GM18867 (cell line): ENCODE measurements at regions not wholly inside any gene's neighbourhood (a gene's known extent, or its start where the extent isn't known, plus 50 kb on each side); places are given as distances from the start of the nearest gene placed in this dataset.
"Not testable (repeated sequence)": the region's sequence is repeated elsewhere in the genome, so short reads cannot be mapped to it uniquely, and the experiment has no call there.

Experiments
- ATAC-seq: cut with Tn5 transposase; IDR thresholded peaks from one replicate; pipeline ENCODE4 v1.9.1; 2021; ENCODE audit warnings: mild to moderate bottlenecking, moderate library complexity; ENCODE audit not compliant: unreplicated experiment

DNA sequence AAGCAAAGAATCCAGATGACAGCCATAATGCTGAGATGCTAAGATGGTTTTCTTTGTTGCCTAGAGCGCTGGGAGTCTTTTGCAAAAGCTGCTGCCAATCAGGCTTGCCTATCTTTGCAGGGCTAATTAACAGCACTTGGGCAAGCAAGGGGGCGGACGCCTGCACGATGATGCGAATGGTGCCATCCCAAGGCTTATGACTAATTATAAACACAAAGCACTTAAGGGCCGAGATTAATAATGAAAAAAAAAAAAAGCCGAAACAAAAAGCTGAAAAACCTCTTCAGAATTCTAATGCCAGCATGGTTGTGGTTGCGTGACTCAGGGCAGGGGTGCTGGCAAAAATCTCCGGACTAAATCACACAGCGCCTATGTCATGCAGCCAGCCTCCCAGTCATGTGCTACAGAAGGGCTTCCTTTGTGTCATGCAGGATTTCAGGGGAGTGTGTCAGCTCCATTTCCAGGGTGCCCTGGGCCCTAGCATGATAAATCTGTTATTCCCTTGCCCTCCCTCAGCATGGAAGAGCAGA, 185.0 kb upstream of the ANKRD28 start:
- ATAC-seq = no peak

DNA sequence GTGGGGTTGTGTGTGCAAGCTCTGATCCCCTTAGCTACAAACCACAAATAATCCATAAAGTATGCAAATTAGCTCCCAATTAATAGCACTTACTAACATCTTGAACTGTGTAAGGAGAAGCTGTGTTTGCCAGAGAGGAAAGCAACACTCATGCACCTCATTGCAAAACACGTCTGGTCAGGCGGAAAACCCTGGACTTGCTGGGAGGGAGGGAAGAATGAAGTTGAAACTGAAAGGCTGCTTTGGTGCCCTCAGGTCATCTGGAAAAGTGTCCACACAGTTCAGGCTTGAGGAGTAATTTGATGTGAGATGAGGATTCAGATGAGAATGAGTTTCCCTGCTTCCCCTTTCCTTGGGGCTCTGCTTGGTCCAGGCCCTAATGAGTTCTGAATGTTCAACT, 185.5 kb upstream of the ANKRD28 start:
- ATAC-seq = no peak

DNA sequence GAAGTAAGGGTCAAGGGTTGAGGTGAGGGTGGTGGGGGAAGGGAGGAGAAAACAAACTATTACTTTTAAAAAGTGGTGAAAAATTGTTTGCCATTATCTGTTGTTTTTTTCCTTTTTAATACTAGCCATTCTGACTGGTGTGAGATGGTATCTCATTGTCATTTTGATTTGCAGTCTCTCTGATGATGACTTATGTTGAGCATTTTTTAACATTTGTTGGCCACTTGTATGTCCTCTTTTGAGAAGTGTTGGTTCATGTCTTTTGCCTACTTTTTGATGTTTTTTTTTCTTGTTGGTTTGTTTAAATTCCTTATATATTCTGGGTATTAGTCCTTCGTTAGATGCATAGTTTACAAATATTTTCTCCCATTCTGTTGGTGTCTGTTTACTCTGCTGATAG, 185.9 kb upstream of the ANKRD28 start:
- ATAC-seq = no peak

DNA sequence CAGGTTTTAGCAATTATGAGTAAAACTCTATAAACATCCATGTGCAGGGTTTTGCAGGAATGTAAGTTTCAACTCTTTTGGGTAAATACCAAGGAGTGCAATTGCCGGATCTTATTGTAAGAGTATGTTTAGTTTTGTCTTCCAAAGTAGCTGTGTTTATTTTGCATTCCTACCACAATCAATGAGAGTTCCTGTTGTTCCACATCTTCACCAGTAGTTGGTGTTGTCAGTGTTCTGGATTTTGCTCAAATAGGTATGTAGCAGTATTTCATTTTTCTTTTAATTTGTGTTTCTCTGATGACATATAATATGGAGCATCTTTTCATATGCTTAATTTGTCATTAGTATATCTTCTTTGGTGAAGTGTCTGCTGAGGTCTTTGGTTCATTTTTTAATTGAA, 185.1 kb upstream of the GALNT15 start:
- ATAC-seq = no peak

DNA sequence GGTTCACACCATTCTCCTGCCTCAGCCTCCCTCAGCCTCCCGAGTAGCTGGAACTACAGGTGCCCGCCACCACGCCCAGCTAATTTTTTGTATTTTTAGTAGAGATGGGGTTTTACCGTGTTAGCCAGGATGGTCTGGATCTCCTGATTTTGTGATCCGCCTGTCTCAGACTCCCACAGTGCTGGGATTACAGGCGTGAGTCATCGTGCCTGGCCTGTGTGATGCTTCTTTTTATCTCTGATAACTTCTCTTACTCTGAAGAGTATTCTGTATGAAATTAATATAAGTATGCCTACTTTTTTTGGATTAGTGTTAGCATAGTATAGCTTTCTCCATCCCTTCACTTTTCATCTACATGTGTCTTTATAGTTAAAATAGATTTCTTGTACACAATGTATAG, 180.8 kb upstream of the GALNT15 start:
- not testable (repeated sequence) for ATAC-seq

DNA sequence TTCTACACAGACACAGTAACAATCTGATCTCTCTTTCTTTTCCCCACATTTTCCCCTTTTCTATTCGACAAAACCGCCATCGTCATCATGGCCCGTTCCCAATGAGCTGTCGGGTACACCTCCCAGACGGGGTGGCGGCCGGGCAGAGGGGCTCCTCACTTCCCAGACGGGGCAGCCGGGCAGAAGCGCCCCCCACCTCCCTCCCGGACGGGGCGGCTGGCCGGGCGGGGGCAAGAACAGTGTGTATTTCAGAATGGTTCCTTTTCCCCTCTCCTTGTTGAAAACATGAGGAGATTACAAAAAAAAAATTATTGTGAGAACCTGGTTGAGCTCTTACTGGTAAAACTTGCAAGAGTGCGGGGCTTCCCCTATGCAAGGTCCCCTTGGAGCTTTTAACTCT, 178.0 kb upstream of the GALNT15 start:
- not testable (repeated sequence) for ATAC-seq

DNA sequence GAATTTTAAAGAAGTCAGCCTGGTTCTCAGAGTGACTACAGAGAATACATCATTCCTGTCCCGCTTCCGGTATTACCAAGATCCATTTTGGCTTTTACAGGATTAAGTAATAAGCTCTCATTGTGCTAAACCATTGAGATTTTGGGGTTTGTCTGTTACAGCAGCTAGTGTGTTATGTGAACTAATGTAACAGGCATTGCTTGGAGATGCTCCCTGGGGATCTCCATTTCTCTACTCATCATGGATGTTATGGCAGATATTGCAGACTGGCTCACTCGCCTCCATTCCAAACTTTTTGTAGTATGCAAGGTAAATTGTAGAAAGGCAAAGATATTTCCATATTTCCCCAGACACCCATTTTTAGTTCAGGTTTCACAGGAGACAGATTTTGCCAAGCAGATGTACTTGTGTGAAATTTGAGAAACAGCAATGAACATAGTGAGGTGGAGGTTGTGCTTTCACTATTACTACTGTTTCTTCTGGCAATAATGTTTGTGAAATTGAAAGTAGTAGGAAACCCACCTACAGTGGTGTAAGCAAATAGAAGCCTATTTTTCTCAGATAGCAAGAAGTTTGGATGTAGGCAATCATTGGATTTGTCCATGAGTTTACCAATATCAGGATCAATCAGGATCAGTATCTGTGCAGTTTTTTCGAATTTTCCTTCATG, 177.1 kb upstream of the GALNT15 start:
- peak; percentile 90 for ATAC-seq

DNA sequence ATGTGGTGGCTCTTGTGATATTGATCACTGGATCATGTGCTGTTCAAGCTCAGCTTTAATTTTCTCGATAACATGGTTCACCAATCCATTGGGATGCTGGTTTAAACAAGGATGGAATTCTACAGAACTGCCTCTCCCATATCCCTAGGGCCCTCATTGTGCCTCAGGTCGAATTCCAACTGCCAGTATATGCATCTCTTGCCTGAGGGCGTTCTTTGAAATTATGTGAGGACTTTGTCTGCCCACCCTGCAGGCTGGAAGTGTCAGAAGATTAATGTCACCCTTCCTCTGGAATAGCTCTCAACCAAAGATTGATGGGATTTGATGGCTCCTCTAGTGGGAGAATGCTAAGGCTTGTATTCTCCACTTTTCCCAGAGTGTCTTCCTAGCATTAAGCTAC, 175.6 kb upstream of the GALNT15 start:
- ATAC-seq = no peak

DNA sequence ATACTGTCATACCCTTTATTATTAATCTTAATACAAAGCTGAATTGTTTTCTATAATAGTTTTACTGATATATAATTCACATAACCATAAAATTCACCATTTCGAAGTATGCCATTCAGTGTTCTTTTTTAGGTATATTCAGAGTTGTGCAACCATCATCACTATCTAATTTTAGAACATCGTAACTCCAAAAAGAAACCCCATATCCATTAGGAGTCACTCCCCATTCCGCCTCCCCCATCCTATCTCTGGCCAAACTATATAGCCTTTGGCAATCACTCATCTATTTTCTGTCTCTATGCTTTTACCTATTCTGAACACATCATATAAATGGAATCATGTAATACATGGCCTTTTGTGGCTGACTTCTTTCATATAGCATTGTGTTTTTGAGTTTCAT, 169.7 kb upstream of the GALNT15 start:
- ATAC-seq = no peak

DNA sequence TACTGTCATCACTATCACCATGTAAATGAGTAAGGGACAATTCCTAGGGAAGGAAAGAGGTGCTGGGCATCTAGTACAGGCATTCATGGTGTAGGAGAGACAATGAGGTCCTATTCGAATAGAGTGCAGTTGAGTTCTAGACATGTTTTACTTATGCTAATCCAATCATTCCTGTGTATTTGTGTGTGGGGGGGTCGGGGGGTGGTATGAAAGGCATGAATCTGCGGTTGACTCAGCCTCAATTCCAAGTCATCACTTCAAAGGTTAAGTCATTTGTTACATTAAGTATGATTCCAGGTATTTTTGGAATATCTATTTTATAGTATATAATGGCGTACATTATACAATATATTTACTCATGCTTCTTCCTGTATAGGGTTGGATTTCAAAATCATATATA, 163.1 kb upstream of the GALNT15 start:
- ATAC-seq = no peak

DNA sequence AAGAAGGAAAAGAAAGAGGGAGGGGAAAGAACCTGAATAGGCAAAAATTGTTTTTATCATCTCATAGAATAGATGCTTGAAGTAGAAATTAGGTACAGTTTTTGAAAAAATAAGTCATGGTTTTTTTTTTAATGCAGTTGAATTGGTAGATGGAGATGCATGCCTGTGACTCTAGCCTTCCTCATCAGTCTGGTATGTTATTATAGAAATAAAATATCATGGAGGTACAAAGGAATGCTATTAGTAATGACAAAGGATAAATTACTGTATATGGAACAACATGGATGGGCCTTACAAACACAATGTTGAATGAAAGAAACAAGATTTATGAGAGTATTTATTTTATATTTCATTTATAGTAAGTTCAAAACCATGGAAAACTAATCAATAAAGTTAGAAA, 162.4 kb upstream of the GALNT15 start:
- ATAC-seq = no peak

DNA sequence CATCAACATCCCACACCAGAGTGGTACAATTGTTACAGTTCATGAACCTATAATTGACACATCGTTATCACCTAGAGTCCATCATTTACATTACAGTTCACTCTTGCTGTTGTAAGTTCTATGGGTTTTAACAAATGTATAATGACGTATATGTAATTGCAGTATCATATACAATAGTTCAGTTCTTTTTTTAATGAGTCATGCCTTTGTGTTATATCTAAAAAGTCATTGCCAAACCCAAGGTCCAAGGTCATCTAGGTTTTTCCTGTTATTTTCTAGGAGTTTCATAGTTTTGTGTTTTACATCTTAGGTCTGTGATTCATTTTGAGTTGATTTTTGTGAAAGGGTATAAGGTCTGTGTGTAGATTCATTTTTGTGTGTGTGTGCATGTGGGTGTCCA, 160.9 kb upstream of the GALNT15 start:
- ATAC-seq = no peak

DNA sequence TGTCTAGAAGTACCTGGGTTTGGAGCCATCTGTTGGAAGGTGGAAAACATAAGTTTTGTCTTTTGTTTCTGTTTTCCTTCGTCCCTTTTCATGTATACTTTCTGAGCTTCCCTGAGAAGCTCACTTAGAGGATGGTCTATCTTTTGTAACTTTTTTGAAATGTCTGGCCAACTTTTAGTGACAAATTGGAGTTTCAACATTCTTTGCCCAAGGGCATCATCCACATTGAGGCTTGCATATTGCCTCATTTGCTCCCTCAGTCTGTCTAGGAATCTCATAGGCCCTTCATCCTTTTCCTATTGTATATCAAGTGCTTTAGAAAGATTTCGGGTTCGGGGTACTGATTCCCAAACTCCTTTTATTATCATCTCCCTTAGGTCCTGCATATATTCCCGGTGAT, 152.7 kb upstream of the GALNT15 start:
- not testable (repeated sequence) for ATAC-seq

DNA sequence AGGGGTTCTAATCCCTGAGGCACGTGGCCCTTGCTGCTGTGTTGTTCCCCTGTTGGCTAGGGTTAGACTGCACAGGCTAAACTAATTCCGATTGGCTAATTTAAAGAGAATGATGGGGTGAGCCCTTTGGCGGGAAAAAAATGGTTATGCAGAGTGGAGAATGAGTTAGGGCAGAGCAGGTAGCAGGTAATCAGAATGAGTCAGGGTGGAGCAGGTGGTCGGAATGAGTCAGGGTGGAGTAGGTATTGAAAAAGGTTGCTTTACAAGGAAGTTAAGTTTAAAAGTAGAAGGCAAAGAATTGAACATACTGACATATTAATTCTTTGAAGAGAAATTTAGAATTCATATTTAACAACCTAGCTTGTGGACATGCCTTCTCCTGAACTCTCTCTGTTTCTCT, 150.6 kb upstream of the GALNT15 start:
- not testable (repeated sequence) for ATAC-seq

DNA sequence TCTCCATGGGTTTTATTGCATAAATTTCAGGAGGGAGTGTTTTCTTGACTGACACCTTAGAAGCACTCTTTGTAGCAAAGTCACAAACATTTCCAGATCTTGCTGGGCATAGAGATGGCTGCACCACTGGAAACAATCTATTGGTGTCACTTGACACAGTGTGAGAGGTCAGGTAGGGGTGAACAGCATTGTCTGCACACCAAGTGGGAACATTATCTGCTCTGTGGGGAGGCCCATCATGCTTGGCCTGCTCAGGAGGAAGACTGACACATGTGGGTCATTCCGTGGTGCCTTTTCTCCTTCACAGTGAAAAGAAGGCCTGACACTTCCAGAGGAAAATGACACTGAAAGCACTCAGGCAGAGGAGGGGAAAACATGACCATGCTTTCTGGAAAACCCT, 149.9 kb upstream of the GALNT15 start:
- no peak for ATAC-seq

DNA sequence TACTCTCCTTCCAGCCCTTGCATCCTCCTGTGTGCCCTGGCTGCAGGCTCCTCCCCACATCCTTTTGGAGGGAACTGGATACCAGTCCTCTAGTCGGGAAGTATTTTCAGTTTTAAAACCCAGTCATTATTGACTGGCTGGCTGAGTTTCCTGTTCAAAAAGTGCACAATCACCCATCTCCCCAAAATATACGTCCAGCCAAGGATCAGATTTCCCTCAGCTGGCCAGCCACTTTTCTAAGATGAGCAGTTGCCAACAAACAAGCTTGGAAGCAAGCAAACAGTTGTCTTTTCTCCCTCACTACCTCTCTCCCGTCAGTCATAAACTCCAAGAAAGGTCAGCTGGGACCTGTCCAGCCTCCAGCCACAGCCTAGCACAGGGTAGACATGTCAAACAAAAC, 147.7 kb upstream of the GALNT15 start:
- no peak for ATAC-seq

DNA sequence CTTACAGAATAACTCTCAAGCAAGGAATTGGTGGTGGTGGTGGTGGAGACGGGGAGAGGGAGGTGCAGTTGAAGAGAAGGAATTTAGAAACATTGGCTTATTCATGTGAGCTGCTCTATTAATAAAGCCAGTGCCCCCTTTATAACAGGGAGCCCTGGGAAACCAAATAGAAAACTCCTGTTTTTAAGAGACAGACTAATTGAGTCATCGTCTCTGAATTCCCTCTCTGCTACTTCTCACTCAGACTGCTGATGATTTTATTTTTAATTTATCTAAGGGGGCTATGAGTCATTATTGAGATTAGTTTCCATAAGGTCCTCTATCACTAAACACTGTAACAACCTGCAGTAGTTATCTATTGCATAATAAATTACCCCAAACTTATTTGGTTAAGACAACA, 145.9 kb upstream of the GALNT15 start:
- no peak for ATAC-seq

DNA sequence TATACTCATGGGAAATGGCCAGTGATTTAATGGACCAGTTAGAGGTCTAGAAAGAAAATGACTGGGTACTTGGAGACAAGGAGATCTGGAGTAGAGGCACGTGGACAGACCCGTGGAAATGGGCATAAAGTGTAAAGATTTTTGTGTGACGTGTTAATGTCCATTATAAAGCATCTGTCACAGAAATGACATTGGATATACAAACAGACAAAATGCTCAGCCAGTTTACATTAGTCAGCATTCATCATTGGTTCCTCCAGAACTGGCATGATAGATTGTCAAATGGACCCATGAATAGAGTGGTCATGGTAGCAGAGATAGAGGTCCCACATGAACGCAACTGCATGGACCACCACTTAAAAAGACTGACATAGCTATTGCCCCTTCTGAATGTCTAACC, 144.1 kb upstream of the GALNT15 start:
- ATAC-seq = no peak

DNA sequence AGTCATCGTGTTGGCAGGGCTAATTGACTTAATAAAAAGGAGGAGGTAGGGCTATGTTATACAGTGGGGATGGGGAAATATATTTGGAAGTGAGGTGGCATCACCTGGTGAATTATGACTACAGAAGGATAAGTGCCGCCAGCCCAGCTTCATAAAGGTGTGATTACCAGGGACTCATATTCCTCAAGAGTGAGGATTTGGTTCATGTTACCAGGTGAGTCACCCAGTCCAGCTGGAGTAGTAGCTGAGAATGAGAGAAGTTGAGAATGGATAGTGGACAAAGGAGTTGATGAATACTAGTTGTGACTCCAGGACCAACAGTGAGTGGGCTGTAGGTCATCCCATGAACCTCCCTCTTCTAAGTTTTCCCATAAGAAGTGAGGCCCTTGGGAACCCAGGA, 143.0 kb upstream of the GALNT15 start:
- ATAC-seq = no peak

DNA sequence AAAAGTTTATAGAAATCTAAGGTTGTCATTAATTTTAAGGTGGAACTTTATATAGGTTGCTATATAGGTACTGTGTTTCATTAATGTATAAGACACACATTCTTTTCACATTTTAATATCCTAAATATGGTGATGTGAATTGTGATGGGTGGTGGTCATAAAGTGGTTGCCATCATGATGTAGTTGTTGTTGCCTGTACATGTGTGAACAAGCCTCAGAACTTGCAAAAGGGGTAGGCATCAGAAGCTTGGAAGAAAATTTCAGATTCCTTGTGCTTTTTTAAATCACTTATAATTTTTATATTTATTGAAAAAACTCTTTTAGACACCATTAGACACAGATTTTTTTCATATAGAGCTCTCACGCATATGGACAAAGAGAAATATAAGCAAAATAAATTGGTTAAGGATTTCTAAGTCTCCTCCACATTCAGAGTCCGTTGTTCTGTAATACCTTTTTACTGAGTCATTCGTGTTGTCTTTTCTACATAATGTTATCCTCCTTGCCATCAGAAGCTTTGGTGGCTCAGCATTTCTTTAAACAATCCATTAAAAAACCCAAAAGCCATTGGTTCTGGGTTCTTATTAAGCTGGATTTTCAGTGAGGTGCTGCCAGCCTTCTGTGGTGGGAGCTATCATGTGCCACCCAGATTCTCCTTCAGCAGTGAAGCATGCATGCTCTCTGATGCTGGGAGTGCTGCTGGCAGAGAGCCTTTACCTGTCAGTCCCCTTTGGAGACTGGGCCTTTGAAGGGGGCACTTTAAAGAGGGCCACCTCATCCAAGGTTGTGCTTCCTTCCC, 140.4 kb upstream of the GALNT15 start:
- ATAC-seq = no peak

DNA sequence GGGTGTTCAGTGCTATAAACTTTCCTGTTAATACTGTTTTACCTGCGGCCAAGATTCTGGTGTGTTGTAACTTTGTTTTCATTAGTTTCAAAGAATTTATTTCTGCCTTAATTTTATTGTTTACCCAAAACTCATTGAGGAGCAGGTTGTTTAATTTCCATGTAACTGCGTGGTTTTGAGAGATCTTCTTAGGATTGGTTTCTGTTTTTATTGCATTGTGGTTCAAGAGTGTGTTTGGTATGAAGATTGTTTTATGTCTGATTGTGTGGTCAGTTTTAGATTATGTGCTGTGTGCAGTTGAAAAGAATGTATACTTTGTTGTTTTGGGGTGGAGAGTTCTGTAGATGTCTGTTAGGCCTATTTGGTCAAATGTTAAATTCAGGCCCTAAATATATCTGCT, 133.5 kb upstream of the GALNT15 start:
- no peak for ATAC-seq
